ENCODE measurements at regions not wholly inside any gene's neighbourhood (a gene's known extent, or its start where the extent isn't known, plus 50 kb on each side); places are given as distances from the start of the nearest gene placed in this dataset.

- Histone ChIP-seq H3K4me3 (ENCODE audit: low read depth in 1 of 2, low read length in 2 of 2) (no peak overlapping the region), H3K27ac (ENCODE audit: low read length) (no peak overlapping the region), H3K9ac (ENCODE audit: low read depth, low read length) (no peak overlapping the region), H3K36me3 (ENCODE audit: insufficient read depth, low read length) (no peaks in the 10 kb centered on the region), H3K9me3 (ENCODE audit: insufficient read depth, low read length, severe bottlenecking) (no peaks in the 10 kb centered on the region), H2AFZ (ENCODE audit: low read depth, low read length) (no peak overlapping the region), H3K4me1 (ENCODE audit: insufficient read depth, low read length) (no peaks in the 10 kb centered on the region), H3K79me2 (ENCODE audit: insufficient read depth, low read length) (no peaks in the 10 kb centered on the region), H3K27me3 (ENCODE audit: insufficient read depth, low read length, poor library complexity) (no peaks in the 10 kb centered on the region), H3K4me2 (ENCODE audit: insufficient read depth, low read length) (no peak overlapping the region), H4K20me1 (ENCODE audit: insufficient read depth, low read length) (no peaks in the 10 kb centered on the region)
- no peak for ATAC-seq (ENCODE audit: insufficient read depth, low read depth)
- TF ChIP-seq EZH2 (IDR thresholded peaks at IDR 0.05; ENCODE audit: borderline replicate concordance, low read depth, low read length, severe bottlenecking), result no peak
- no peak for DNase-seq
Observed at GRCh38 chr1:101137144-101138126, 99.4 kb upstream of the S1PR1 start.

- DNase-seq, result no peak
- Histone ChIP-seq H3K4me3 (ENCODE audit: low read depth in 1 of 2, low read length in 2 of 2) (no peak overlapping the region), H3K79me2 (ENCODE audit: insufficient read depth, low read length) (no peaks in the 10 kb centered on the region), H3K9me3 (ENCODE audit: insufficient read depth, low read length, severe bottlenecking) (no peaks in the 10 kb centered on the region), H3K36me3 (ENCODE audit: insufficient read depth, low read length) (no peaks in the 10 kb centered on the region), H3K4me1 (ENCODE audit: insufficient read depth, low read length) (no peaks in the 10 kb centered on the region), H4K20me1 (ENCODE audit: insufficient read depth, low read length) (no peaks in the 10 kb centered on the region), H3K27ac (ENCODE audit: low read length) (no peak overlapping the region), H3K9ac (ENCODE audit: low read depth, low read length) (no peak overlapping the region), H3K4me2 (ENCODE audit: insufficient read depth, low read length) (no peak overlapping the region), H2AFZ (ENCODE audit: low read depth, low read length) (no peak overlapping the region), H3K27me3 (ENCODE audit: insufficient read depth, low read length, poor library complexity) (no peaks in the 10 kb centered on the region)
- TF ChIP-seq CTCF (IDR thresholded peaks at IDR 0.05; ENCODE audit: borderline replicate concordance, extremely low read depth, low read length, poor library complexity, severe bottlenecking) (no peak), EZH2 (IDR thresholded peaks at IDR 0.05; ENCODE audit: borderline replicate concordance, low read depth, low read length, severe bottlenecking) (no peak)
- no peak for ATAC-seq (ENCODE audit: insufficient read depth, low read depth)
Observed at GRCh38 chr1:101136739-101137138, 100.1 kb upstream of the S1PR1 start.

GRCh38 chr1:101136271-101136670 lies 100.5 kb upstream of the S1PR1 start:
- H3K9me3 ChIP-seq (ENCODE audit: insufficient read depth, low read length, severe bottlenecking), result no peaks in the 10 kb centered on the region
- no peak overlapping the region for H3K4me3 ChIP-seq (ENCODE audit: low read depth in 1 of 2, low read length in 2 of 2)
- no peak for ATAC-seq (ENCODE audit: insufficient read depth, low read depth)
- H2AFZ ChIP-seq (ENCODE audit: low read depth, low read length), result no peak overlapping the region
- no peaks in the 10 kb centered on the region for H4K20me1 ChIP-seq (ENCODE audit: insufficient read depth, low read length)
- no peak for DNase-seq
- no peak overlapping the region for H3K9ac ChIP-seq (ENCODE audit: low read depth, low read length)
- no peak overlapping the region for H3K27ac ChIP-seq (ENCODE audit: low read length)
- H3K4me1 ChIP-seq (ENCODE audit: insufficient read depth, low read length), result no peaks in the 10 kb centered on the region
- H3K79me2 ChIP-seq (ENCODE audit: insufficient read depth, low read length), result no peaks in the 10 kb centered on the region
- H3K36me3 ChIP-seq (ENCODE audit: insufficient read depth, low read length), result no peaks in the 10 kb centered on the region
- H3K27me3 ChIP-seq (ENCODE audit: insufficient read depth, low read length, poor library complexity), result no peaks in the 10 kb centered on the region
- TF ChIP-seq CTCF (IDR thresholded peaks at IDR 0.05; ENCODE audit: borderline replicate concordance, extremely low read depth, low read length, poor library complexity, severe bottlenecking), result no peak
- TF ChIP-seq EZH2 (IDR thresholded peaks at IDR 0.05; ENCODE audit: borderline replicate concordance, low read depth, low read length, severe bottlenecking), result no peak
- no peak overlapping the region for H3K4me2 ChIP-seq (ENCODE audit: insufficient read depth, low read length)

- ATAC-seq (ENCODE audit: insufficient read depth, low read depth) (no peak), DNase-seq (no peak)
- Histone ChIP-seq H3K4me1 (ENCODE audit: insufficient read depth, low read length) (peaks cover 4% of the 10 kb centered on the region; the same call in 1 of the 2 replicates), H3K27me3 (ENCODE audit: insufficient read depth, low read length, poor library complexity) (no peaks in the 10 kb centered on the region), H3K9ac (ENCODE audit: low read depth, low read length) (no peak overlapping the region), H3K9me3 (ENCODE audit: insufficient read depth, low read length, severe bottlenecking) (no peaks in the 10 kb centered on the region), H3K4me3 (ENCODE audit: low read depth in 1 of 2, low read length in 2 of 2) (no peak overlapping the region), H3K27ac (ENCODE audit: low read length) (no peak overlapping the region), H3K4me2 (ENCODE audit: insufficient read depth, low read length) (no peak overlapping the region), H2AFZ (ENCODE audit: low read depth, low read length) (no peak overlapping the region), H4K20me1 (ENCODE audit: insufficient read depth, low read length) (no peaks in the 10 kb centered on the region), H3K36me3 (ENCODE audit: insufficient read depth, low read length) (no peaks in the 10 kb centered on the region), H3K79me2 (ENCODE audit: insufficient read depth, low read length) (no peaks in the 10 kb centered on the region)
- no peak for TF ChIP-seq EZH2 (IDR thresholded peaks at IDR 0.05; ENCODE audit: borderline replicate concordance, low read depth, low read length, severe bottlenecking)
- no peak for TF ChIP-seq CTCF (IDR thresholded peaks at IDR 0.05; ENCODE audit: borderline replicate concordance, extremely low read depth, low read length, poor library complexity, severe bottlenecking)
Observed at GRCh38 chr1:101135526-101135925, 101.3 kb upstream of the S1PR1 start.

Measured in DND-41 (cell line).